ENCODE measurements at regions not wholly inside any gene's neighbourhood (a gene's known extent, or its start where the extent isn't known, plus 50 kb on each side); places are given as distances from the start of the nearest gene placed in this dataset.

GRCh38 chr11:116499396-116500003 is 273.3 kb downstream of the BUD13 start:
- H3K27me3 ChIP-seq (ENCODE audit: control insufficient read depth in 1 of 2, insufficient read depth in 2 of 2, low read length in 2 of 2), result peaks cover 2 to 13% of the 10 kb centered on the region in 2 donors

GRCh38 chr11:116498161-116498560 is 274.6 kb downstream of the BUD13 start:
- Histone ChIP-seq H3K27ac (ENCODE audit: low read length) (no peak overlapping the region), H3K9me3 (ENCODE audit: control insufficient read depth in 2 of 2, low read length in 2 of 2) (no peaks in the 10 kb centered on the region), H3K4me3 (ENCODE audit: low read length in 2 of 2) (no peak overlapping the region), H3K9ac (ENCODE audit: low read length in 2 of 2) (no peak overlapping the region), H3K36me3 (ENCODE audit: control insufficient read depth in 2 of 2, insufficient read depth in 2 of 2, low read length in 2 of 2) (no peaks in the 10 kb centered on the region), H3K4me1 (ENCODE audit: control insufficient read depth, insufficient read depth, low read length) (no peaks in the 10 kb centered on the region), H3K27me3 (ENCODE audit: control insufficient read depth in 1 of 2, insufficient read depth in 2 of 2, low read length in 2 of 2) (peaks cover 2 to 12% of the 10 kb centered on the region in 2 donors)

More at GRCh38 chr11:116499396-116500003, 273.3 kb downstream of the BUD13 start:
- Histone ChIP-seq H3K9ac (ENCODE audit: low read length in 2 of 2) (no peak overlapping the region), H3K4me1 (ENCODE audit: control insufficient read depth, insufficient read depth, low read length) (no peaks in the 10 kb centered on the region), H3K27ac (ENCODE audit: low read length) (no peak overlapping the region), H3K9me3 (ENCODE audit: control insufficient read depth in 2 of 2, low read length in 2 of 2) (no peaks in the 10 kb centered on the region), H3K36me3 (ENCODE audit: control insufficient read depth in 2 of 2, insufficient read depth in 2 of 2, low read length in 2 of 2) (no peaks in the 10 kb centered on the region), H3K4me3 (ENCODE audit: low read length in 2 of 2) (no peak overlapping the region)

DNA sequence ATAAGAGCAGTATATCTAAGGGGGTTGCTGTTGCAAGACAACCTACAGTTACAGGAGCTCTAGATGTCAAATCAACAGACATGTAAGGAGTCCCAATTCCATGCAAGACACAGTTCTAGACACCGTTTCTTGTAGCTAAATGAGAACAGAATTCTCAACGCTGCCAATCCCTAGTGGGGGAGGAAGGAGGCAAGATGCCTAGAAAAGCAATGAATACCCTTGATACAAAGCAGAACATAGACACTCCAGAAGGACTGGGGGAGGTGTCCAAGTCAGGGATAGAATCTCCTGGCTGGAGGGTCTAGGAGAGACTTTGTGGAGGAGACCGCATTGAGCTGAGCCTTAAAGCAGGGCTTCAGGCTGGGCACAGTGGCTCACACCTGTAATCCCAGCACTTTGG is 280.2 kb downstream of the BUD13 start:
- Histone ChIP-seq H3K4me1 (ENCODE audit: control insufficient read depth, insufficient read depth, low read length) (no peaks in the 10 kb centered on the region), H3K36me3 (ENCODE audit: control insufficient read depth in 2 of 2, insufficient read depth in 2 of 2, low read length in 2 of 2) (no peaks in the 10 kb centered on the region), H3K27me3 (ENCODE audit: control insufficient read depth in 1 of 2, insufficient read depth in 2 of 2, low read length in 2 of 2) (peaks cover 0 to 8% of the 10 kb centered on the region in 2 donors), H3K9ac (ENCODE audit: low read length in 2 of 2) (no peak overlapping the region), H3K27ac (ENCODE audit: low read length) (no peak overlapping the region), H3K4me3 (ENCODE audit: low read length in 2 of 2) (no peak overlapping the region), H3K9me3 (ENCODE audit: control insufficient read depth in 2 of 2, low read length in 2 of 2) (no peaks in the 10 kb centered on the region)

DNA sequence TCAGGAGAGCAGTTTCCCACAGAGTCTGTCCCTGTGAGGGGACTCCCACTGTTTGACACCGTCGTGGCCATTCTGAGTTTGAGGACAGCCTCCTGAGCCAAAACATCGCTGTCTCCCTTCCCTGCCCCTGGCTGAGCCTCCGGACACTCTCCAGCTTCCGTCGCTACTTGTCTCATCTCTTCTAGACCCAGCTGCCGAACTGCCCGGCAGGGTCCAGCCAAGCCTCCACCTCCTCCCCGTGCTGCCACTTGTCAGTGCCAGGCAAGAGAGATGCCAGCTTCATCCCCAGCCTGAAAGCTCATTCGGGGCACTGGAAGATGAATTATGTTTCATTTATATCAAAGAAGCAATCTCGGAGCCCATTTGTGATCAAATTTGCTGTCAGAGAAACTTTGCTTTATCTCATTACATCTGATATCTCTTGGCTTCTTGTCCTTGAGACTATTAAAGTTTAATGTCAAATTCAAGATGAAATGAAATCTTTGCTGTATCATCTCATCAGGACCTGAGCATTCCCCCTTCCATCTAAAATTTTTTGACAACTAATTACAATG is 283.9 kb downstream of the BUD13 start:
- Histone ChIP-seq H3K27me3 (ENCODE audit: control insufficient read depth in 1 of 2, insufficient read depth in 2 of 2, low read length in 2 of 2) (peaks cover 0 to 8% of the 10 kb centered on the region in 2 donors), H3K36me3 (ENCODE audit: control insufficient read depth in 2 of 2, insufficient read depth in 2 of 2, low read length in 2 of 2) (no peaks in the 10 kb centered on the region), H3K4me3 (ENCODE audit: low read length in 2 of 2) (no peak overlapping the region), H3K9ac (ENCODE audit: low read length in 2 of 2) (no peak overlapping the region), H3K4me1 (ENCODE audit: control insufficient read depth, insufficient read depth, low read length) (no peaks in the 10 kb centered on the region), H3K27ac (ENCODE audit: low read length) (no peak overlapping the region), H3K9me3 (ENCODE audit: control insufficient read depth in 2 of 2, low read length in 2 of 2) (no peaks in the 10 kb centered on the region)

DNA sequence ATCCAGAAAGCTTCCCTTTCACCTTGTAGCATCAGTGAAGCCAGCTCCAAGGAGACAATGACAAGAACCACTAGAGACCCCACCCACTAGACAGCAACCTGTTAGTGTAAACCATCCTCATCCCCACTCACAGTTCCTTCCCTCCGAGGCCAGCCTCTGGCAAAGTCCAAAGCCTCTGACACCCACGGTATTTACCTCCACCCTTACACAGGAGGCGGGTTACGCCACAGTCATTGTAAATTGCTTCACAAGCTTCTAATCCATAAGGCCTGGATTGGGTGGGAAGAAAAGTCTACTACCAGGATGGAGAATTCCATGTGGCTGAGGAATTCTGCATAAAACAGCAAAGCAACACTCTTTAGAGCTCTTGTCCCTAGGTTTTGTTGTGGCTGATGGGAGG is 287.4 kb downstream of the BUD13 start:
- Histone ChIP-seq H3K27me3 (ENCODE audit: control insufficient read depth in 1 of 2, insufficient read depth in 2 of 2, low read length in 2 of 2) (peaks cover 0 to 8% of the 10 kb centered on the region in 2 donors), H3K9me3 (ENCODE audit: control insufficient read depth in 2 of 2, low read length in 2 of 2) (no peaks in the 10 kb centered on the region)

GRCh38 chr11:116482716-116483115 is 290.1 kb downstream of the BUD13 start:
- H3K9me3 ChIP-seq (ENCODE audit: control insufficient read depth in 2 of 2, low read length in 2 of 2), result no peaks in the 10 kb centered on the region
- no peak overlapping the region for H3K9ac ChIP-seq (ENCODE audit: low read length in 2 of 2)
- H3K4me3 ChIP-seq (ENCODE audit: low read length in 2 of 2), result no peak overlapping the region
- no peaks in the 10 kb centered on the region for H3K27me3 ChIP-seq (ENCODE audit: control insufficient read depth in 1 of 2, insufficient read depth in 2 of 2, low read length in 2 of 2)
- no peak overlapping the region for H3K27ac ChIP-seq (ENCODE audit: low read length)
- H3K4me1 ChIP-seq (ENCODE audit: control insufficient read depth, insufficient read depth, low read length), result no peaks in the 10 kb centered on the region
- no peaks in the 10 kb centered on the region for H3K36me3 ChIP-seq (ENCODE audit: control insufficient read depth in 2 of 2, insufficient read depth in 2 of 2, low read length in 2 of 2)

More for the DNA sequence above, 287.4 kb downstream of the BUD13 start:
- no peaks in the 10 kb centered on the region for H3K4me1 ChIP-seq (ENCODE audit: control insufficient read depth, insufficient read depth, low read length)
- no peak overlapping the region for H3K9ac ChIP-seq (ENCODE audit: low read length in 2 of 2)
- H3K27ac ChIP-seq (ENCODE audit: low read length), result no peak overlapping the region
- H3K4me3 ChIP-seq (ENCODE audit: low read length in 2 of 2), result no peak overlapping the region
- no peaks in the 10 kb centered on the region for H3K36me3 ChIP-seq (ENCODE audit: control insufficient read depth in 2 of 2, insufficient read depth in 2 of 2, low read length in 2 of 2)

DNA sequence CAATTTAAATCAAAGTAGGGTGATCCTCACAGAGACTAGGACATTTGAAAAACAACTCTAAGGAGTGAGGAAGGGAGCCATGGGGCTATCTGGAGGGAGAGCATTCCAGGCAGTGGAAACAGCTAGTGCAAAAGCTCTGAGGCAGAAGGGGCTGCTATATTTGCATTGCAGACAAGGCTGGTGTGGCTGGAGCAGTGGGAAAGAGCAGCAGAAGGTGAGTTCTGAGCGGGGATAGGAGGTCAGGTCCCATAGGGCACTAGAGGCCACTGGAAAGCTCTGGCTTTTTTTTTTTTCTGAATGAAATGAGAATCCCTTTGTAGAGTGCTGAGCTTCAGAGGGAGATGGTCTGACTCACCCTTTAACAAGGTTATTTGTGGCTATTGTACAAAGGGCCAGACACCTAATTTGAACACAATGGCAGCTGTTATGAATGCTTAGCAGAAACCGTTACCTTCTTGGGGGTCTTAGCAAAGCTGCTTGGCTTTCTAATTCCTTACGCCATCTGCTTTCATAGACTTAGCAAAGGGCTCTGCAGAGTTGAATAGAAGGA is 291.6 kb downstream of the BUD13 start:
- H3K4me3 ChIP-seq (ENCODE audit: low read length in 2 of 2), result no peak overlapping the region
- H3K9me3 ChIP-seq (ENCODE audit: control insufficient read depth in 2 of 2, low read length in 2 of 2), result no peaks in the 10 kb centered on the region
- no peak overlapping the region for H3K9ac ChIP-seq (ENCODE audit: low read length in 2 of 2)
- peaks cover 3% of the 10 kb centered on the region for H3K4me1 ChIP-seq (ENCODE audit: control insufficient read depth, insufficient read depth, low read length)
- no peak overlapping the region for H3K27ac ChIP-seq (ENCODE audit: low read length)
- no peaks in the 10 kb centered on the region for H3K36me3 ChIP-seq (ENCODE audit: control insufficient read depth in 2 of 2, insufficient read depth in 2 of 2, low read length in 2 of 2)
- no peaks in the 10 kb centered on the region for H3K27me3 ChIP-seq (ENCODE audit: control insufficient read depth in 1 of 2, insufficient read depth in 2 of 2, low read length in 2 of 2)

DNA sequence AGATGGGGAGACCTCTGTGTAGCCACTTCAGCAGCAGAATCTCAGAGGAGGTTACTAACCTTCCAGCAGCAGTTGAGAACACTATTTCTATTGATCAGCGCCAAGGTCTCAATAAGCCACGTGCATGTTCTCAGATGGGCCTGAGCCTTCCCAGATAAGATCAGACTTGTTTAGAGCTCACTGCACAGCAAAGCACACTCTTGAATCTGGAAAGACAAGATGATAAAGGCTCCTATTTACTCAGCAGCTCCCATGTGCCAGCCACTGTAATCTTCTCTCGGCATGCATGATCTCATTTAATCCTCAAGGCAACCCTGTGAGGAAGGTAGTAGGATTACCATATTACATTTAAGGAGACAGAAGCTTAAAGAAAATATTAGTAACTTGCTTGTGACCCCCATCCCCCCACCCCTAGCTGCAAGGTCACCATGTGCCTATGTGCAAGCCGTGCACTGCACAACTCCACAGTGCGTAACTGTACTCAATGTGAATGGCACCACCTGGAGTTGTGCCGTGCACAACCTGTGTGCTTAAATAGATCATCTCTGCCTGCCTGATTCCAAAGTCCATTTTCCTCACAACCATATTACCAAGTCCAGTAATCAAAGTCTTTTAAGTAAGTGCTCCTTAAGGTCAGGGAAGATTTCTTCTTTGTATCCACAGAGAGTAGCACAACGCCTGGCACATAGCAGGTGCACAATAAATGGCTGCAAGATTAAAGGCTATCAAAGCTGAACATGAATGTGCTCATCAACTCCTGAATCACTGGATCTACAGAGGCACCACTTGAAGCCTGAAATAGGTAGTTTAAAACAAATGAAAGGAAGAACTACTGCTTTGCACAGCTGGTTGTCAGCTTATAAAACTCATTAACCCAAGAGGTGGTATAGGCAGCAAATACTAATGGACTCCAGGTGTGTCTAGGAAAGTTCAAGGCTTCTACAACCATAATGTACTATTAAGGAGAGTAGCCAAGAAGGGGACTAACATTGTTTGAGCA is 293.8 kb downstream of the BUD13 start:
- Histone ChIP-seq H3K27ac (ENCODE audit: low read length) (no peak overlapping the region), H3K4me1 (ENCODE audit: control insufficient read depth, insufficient read depth, low read length) (peaks cover 3% of the 10 kb centered on the region), H3K4me3 (ENCODE audit: low read length in 2 of 2) (no peak overlapping the region), H3K9me3 (ENCODE audit: control insufficient read depth in 2 of 2, low read length in 2 of 2) (no peaks in the 10 kb centered on the region), H3K27me3 (ENCODE audit: control insufficient read depth in 1 of 2, insufficient read depth in 2 of 2, low read length in 2 of 2) (no peaks in the 10 kb centered on the region), H3K9ac (ENCODE audit: low read length in 2 of 2) (no peak overlapping the region), H3K36me3 (ENCODE audit: control insufficient read depth in 2 of 2, insufficient read depth in 2 of 2, low read length in 2 of 2) (no peaks in the 10 kb centered on the region)

DNA sequence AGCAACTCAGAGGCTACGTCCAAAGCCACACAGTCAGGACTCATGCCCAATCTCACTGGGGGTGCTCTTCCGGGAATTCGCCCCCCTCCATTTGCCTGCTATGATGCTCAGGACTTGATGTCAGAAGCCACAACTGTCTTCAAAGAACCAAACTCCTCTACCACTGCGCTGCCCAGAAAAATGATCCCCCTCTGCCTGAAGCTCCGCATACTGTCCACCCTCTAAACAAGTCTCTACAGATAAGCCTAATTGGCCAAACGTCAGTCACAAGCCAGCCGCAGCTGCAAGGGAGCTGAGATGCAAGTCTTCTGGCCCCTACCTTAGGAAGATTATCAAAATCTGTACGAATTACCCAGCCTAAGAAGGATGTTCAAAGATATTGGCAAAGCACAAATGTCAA is 294.6 kb downstream of the BUD13 start:
- no peaks in the 10 kb centered on the region for H3K36me3 ChIP-seq (ENCODE audit: control insufficient read depth in 2 of 2, insufficient read depth in 2 of 2, low read length in 2 of 2)
- H3K4me1 ChIP-seq (ENCODE audit: control insufficient read depth, insufficient read depth, low read length), result peaks cover 6% of the 10 kb centered on the region
- H3K9ac ChIP-seq (ENCODE audit: low read length in 2 of 2), result no peak overlapping the region
- no peaks in the 10 kb centered on the region for H3K27me3 ChIP-seq (ENCODE audit: control insufficient read depth in 1 of 2, insufficient read depth in 2 of 2, low read length in 2 of 2)
- H3K27ac ChIP-seq (ENCODE audit: low read length), result no peak overlapping the region
- H3K9me3 ChIP-seq (ENCODE audit: control insufficient read depth in 2 of 2, low read length in 2 of 2), result no peaks in the 10 kb centered on the region
- H3K4me3 ChIP-seq (ENCODE audit: low read length in 2 of 2), result no peak overlapping the region

GRCh38 chr11:116473790-116474346 is 298.9 kb downstream of the BUD13 start:
- no peaks in the 10 kb centered on the region for H3K27me3 ChIP-seq (ENCODE audit: control insufficient read depth in 1 of 2, insufficient read depth in 2 of 2, low read length in 2 of 2)
- H3K9ac ChIP-seq (ENCODE audit: low read length in 2 of 2), result no peak overlapping the region
- no peaks in the 10 kb centered on the region for H3K9me3 ChIP-seq (ENCODE audit: control insufficient read depth in 2 of 2, low read length in 2 of 2)
- no peak overlapping the region for H3K4me3 ChIP-seq (ENCODE audit: low read length in 2 of 2)
- H3K36me3 ChIP-seq (ENCODE audit: control insufficient read depth in 2 of 2, insufficient read depth in 2 of 2, low read length in 2 of 2), result no peaks in the 10 kb centered on the region
- H3K4me1 ChIP-seq (ENCODE audit: control insufficient read depth, insufficient read depth, low read length), result peaks cover 14% of the 10 kb centered on the region
- no peak overlapping the region for H3K27ac ChIP-seq (ENCODE audit: low read length)

Data from stomach smooth muscle (tissue), 2 donors.